Breast epithelium (tissue), 3 donors: ENCODE measurements at regions not wholly inside any gene's neighbourhood (a gene's known extent, or its start where the extent isn't known, plus 50 kb on each side); places are given as distances from the start of the nearest gene placed in this dataset.

ENCODE experiments used
- CTCF ChIP-seq, 3 donors: fragments of 450-650 bp; IDR thresholded peaks; one replicate each; pipeline ENCODE4 v1.5.1; 2016 to 2017; ENCODE audit warnings: antibody characterized with exemption in 3 of 3, mild to moderate bottlenecking in 3 of 3, moderate library complexity in 3 of 3
- POLR2A ChIP-seq: fragments of 450-650 bp; IDR thresholded peaks from one replicate; pipeline ENCODE4 v1.6.1; 2016; ENCODE audit warnings: antibody characterized with exemption, mild to moderate bottlenecking, moderate library complexity

GRCh38 chr12:114254998-114255397 is 150.9 kb downstream of the TBX5 start:
- TF ChIP-seq POLR2A (no peak), CTCF (IDR thresholded peaks at IDR 0.05) (no peak)
